ENCODE measurements at regions not wholly inside any gene's neighbourhood (a gene's known extent, or its start where the extent isn't known, plus 50 kb on each side); places are given as distances from the start of the nearest gene placed in this dataset.

- TF ChIP-seq POLR2AphosphoS5 (IDR thresholded peaks at IDR 0.05) (no peak), POLR2A (IDR thresholded peaks at IDR 0.05) (no peak)
Measured at GRCh38 chr1:163772246-163772645, 450.5 kb downstream of the NUF2 start.

All from upper lobe of left lung (tissue), 4 donors.